Activated CD4-positive, alpha-beta T cell treated with anti-CD3 and anti-CD28 coated beads, Interleukin-2, amount 10 ng/mL, durations not matched to agents 7 days and 5 days (primary cell): ENCODE measurements at regions not wholly inside any gene's neighbourhood (a gene's known extent, or its start where the extent isn't known, plus 50 kb on each side); places are given as distances from the start of the nearest gene placed in this dataset.

Experiments used
- CTCF ChIA-PET: fragments of 350-600 bp; sonication (Branson Sonifier 250); formaldehyde crosslinking; loops from one replicate; lab custom pipeline; 2021; ENCODE audit warnings: antibody characterized with exemption; lab: Charles Lee
- POLR2A ChIA-PET: fragments of 350-600 bp; sonication (Branson Sonifier 250); formaldehyde crosslinking; loops from one replicate; lab custom pipeline; 2021; ENCODE audit warnings: antibody characterized with exemption; lab: Charles Lee
- DNase-seq: peaks from one replicate; pipeline ENCODE4 v3.0.0-alpha.2; 2020
- H3K27ac Mint-ChIP-seq: one replicate; pipeline ENCODE4 v1.8.0; 2021; ENCODE audit warnings: mild to moderate bottlenecking, moderate library complexity, mixed read lengths
- H3K27me3 Mint-ChIP-seq: one replicate; pipeline ENCODE4 v1.8.0; 2021; ENCODE audit warnings: mixed read lengths
- H3K36me3 Mint-ChIP-seq: one replicate; pipeline ENCODE4 v1.8.0; 2021; ENCODE audit warnings: low read depth, mixed read lengths
- H3K4me1 Mint-ChIP-seq: one replicate; pipeline ENCODE4 v1.8.0; 2021; ENCODE audit warnings: mixed read lengths
- H3K4me3 Mint-ChIP-seq: one replicate; pipeline ENCODE4 v1.8.0; 2021; ENCODE audit warnings: mild to moderate bottlenecking, moderate library complexity, mixed read lengths
- H3K9me3 Mint-ChIP-seq: one replicate; pipeline ENCODE4 v1.8.0; 2021; ENCODE audit warnings: mixed read lengths

DNA sequence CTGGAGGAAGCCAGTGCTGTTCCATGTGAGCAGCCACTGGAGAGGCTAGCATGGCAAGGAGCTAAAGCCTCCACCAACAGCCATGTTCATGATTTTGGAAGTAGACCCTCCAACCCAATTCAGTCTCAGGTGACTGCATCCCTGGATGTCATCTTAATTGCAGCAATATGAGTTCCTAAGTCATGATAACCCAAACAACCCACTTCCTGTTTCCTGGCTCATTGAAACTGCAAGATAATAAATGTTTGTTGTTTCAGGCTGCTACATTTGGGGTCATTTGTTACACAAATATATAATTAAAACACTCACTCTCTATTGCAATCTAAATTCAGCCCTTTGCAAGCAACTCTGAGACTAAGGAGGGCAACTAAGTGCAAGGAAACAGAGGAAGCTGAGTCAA is 62.4 kb upstream of the SLC24A5 start:
- H3K27me3 Mint-ChIP-seq = peaks cover 10% of the 10 kb centered on the region
- H3K4me3 Mint-ChIP-seq = no peak overlapping the region
- CTCF ChIA-PET = no interaction called here
- POLR2A ChIA-PET = no interaction called here
- no peak overlapping the region for H3K27ac Mint-ChIP-seq
- H3K9me3 Mint-ChIP-seq = no peaks in the 10 kb centered on the region
- H3K4me1 Mint-ChIP-seq = peaks cover 8% of the 10 kb centered on the region
- DNase-seq = no peak
- H3K36me3 Mint-ChIP-seq = no peaks in the 10 kb centered on the region

GRCh38 chr15:48059791-48060190 is 61.0 kb upstream of the SLC24A5 start:
- Mint-ChIP-seq H3K27ac (no peak overlapping the region), H3K4me3 (no peak overlapping the region), H3K9me3 (no peaks in the 10 kb centered on the region), H3K36me3 (no peaks in the 10 kb centered on the region), H3K4me1 (peaks cover 8% of the 10 kb centered on the region), H3K27me3 (peaks cover under 1% of the 10 kb centered on the region)
- ChIA-PET POLR2A (no interaction called here), CTCF (no interaction called here)
- no peak for DNase-seq

- Mint-ChIP-seq H3K27me3 (no peaks in the 10 kb centered on the region), H3K9me3 (no peaks in the 10 kb centered on the region), H3K4me1 (peaks cover 8% of the 10 kb centered on the region), H3K27ac (no peak overlapping the region), H3K36me3 (no peaks in the 10 kb centered on the region), H3K4me3 (no peak overlapping the region)
- ChIA-PET CTCF (no interaction called here), POLR2A (no interaction called here)
- no peak for DNase-seq
Observed at GRCh38 chr15:48060396-48060795, 60.4 kb upstream of the SLC24A5 start.

GRCh38 chr15:48061605-48062004 is 59.2 kb upstream of the SLC24A5 start:
- Mint-ChIP-seq H3K27ac (no peak overlapping the region), H3K27me3 (no peaks in the 10 kb centered on the region), H3K9me3 (no peaks in the 10 kb centered on the region), H3K4me3 (no peak overlapping the region), H3K36me3 (no peaks in the 10 kb centered on the region), H3K4me1 (peaks cover 8% of the 10 kb centered on the region)
- DNase-seq = no peak
- POLR2A ChIA-PET = no interaction called here
- CTCF ChIA-PET = interaction anchor here (1.1 kb wide), 1 partner anchor 23 kb away, joined by 3 read pairs; no protein-coding TSS in a partner anchor

DNA sequence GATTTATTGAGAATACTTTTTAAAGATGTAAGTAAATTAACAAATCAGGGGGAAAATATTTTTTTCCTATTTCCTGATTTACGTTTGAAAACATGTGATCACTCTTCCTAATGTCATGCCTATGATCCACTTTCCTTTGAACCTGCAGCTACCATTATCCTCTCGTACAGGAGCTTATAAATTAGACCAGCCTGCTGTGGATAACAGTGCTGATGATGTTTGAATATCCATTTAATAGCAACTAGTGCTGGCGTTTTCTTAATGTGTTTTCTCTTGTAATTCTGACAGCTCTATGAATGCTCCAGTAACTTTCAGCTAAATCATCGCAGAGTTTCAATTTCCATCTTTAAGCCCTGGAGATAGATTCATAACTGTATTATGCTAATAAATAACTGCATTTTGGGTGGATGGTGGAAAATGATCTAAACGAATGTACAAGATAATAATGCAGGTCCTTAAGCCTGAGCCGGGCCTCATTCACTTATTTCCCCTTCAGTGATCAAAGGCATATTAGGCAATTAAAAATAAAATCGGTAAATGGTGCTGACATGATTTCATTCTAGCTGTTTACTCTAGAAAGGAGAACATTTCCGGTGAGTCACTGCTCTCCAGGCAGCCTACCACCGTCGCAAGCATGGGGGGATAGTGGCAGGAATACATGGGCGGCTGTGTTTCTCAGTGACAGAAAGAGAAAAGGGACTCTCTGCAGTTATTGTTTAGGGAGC is 58.5 kb upstream of the SLC24A5 start:
- Mint-ChIP-seq H3K4me1 (peaks cover 8% of the 10 kb centered on the region), H3K36me3 (no peaks in the 10 kb centered on the region), H3K27ac (no peak overlapping the region), H3K4me3 (no peak overlapping the region), H3K9me3 (no peaks in the 10 kb centered on the region), H3K27me3 (no peaks in the 10 kb centered on the region)
- no peak for DNase-seq
- POLR2A ChIA-PET = no interaction called here
- CTCF ChIA-PET = interaction anchor here (1.1 kb wide), 1 partner anchor 23 kb away, joined by 3 read pairs; no protein-coding TSS in a partner anchor

DNA sequence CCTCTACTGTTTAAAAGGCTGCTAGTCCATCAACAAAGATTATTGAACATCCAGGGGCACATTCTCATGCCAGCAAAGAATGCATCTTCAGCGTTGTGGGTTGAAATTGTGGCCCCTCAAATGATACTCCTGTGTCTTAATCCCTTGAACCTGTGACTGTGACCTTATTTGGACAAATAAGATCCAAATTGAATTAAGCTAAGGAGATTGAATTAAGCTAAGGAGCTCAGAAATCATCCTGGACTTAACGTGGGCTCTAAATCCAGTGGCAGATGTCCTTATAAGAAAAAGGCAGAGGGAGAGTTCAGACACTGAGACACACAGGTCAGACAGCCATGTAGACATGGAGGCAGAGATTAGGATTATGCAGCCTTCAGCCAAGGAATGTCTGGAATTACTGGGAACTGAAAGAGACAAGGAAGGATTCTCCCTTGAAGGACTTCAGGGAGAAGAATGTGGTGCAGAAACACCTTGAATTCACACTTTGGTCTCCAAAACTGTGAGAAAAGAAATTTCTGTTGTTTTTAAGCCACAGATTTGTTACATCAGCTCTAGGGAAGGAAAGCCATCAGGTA is 57.3 kb upstream of the SLC24A5 start:
- H3K36me3 Mint-ChIP-seq = no peaks in the 10 kb centered on the region
- no peaks in the 10 kb centered on the region for H3K9me3 Mint-ChIP-seq
- CTCF ChIA-PET = no interaction called here
- POLR2A ChIA-PET = no interaction called here
- H3K27ac Mint-ChIP-seq = no peak overlapping the region
- H3K4me3 Mint-ChIP-seq = no peak overlapping the region
- H3K27me3 Mint-ChIP-seq = no peaks in the 10 kb centered on the region
- no peak for DNase-seq
- H3K4me1 Mint-ChIP-seq = peaks cover 3% of the 10 kb centered on the region

DNA sequence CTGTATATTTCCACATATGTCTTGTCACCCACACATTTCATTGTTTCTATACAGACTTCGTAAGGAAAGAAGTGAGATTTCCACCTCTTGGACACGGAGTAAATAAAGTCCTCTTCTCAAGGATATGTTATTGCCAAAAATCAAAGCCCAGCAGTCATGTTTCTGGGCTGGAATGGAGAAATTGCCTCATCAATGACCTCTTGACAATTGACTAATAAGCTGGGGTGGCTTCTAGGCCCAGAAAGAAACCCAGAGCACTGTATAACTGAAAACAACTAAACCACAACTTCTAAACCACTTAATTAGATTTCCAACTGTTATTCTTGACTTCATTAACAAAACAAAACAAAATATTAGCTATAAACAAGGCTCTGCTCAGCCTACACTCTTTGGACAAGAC is 56.4 kb upstream of the SLC24A5 start:
- no peak overlapping the region for H3K27ac Mint-ChIP-seq
- ChIA-PET CTCF (no interaction called here), POLR2A (no interaction called here)
- H3K27me3 Mint-ChIP-seq = no peaks in the 10 kb centered on the region
- no peak overlapping the region for H3K4me3 Mint-ChIP-seq
- DNase-seq = no peak
- no peaks in the 10 kb centered on the region for H3K36me3 Mint-ChIP-seq
- H3K9me3 Mint-ChIP-seq = no peaks in the 10 kb centered on the region
- no peaks in the 10 kb centered on the region for H3K4me1 Mint-ChIP-seq

DNA sequence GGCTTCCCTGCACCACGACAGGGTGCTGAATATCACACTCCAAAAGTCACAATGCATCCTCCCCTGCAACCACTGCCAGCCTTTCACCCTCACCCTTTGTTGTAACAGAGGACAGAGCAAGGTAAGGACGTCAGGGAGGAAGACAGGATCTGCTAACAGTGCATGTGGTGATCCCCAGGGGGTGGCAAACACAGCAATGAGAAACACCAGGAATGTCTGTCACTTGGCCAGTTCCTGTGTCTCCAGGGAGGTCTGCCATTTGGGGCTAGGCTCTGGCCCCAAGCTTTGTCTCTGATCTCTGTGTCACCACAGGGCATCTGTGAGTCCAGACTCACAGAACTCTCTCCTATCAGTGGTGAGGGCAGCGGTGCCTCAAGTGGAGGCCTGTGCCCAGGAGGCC is 54.3 kb upstream of the SLC24A5 start:
- Mint-ChIP-seq H3K36me3 (no peaks in the 10 kb centered on the region), H3K4me1 (no peaks in the 10 kb centered on the region), H3K27me3 (no peaks in the 10 kb centered on the region), H3K27ac (no peak overlapping the region), H3K9me3 (no peaks in the 10 kb centered on the region), H3K4me3 (no peak overlapping the region)
- ChIA-PET POLR2A (no interaction called here), CTCF (no interaction called here)
- no peak for DNase-seq
